GM12801 (cell line): ENCODE measurements at regions not wholly inside any gene's neighbourhood (a gene's known extent, or its start where the extent isn't known, plus 50 kb on each side); places are given as distances from the start of the nearest gene placed in this dataset.

Experiments
- TF ChIP-seq, protein P1 (sequence below): IDR thresholded peaks from one replicate; pipeline ENCODE4 v1.5.1; 2011; ENCODE audit warnings: control low read depth; ENCODE audit not compliant: insufficient read length; ENCODE audit errors: extremely low read depth

DNA sequence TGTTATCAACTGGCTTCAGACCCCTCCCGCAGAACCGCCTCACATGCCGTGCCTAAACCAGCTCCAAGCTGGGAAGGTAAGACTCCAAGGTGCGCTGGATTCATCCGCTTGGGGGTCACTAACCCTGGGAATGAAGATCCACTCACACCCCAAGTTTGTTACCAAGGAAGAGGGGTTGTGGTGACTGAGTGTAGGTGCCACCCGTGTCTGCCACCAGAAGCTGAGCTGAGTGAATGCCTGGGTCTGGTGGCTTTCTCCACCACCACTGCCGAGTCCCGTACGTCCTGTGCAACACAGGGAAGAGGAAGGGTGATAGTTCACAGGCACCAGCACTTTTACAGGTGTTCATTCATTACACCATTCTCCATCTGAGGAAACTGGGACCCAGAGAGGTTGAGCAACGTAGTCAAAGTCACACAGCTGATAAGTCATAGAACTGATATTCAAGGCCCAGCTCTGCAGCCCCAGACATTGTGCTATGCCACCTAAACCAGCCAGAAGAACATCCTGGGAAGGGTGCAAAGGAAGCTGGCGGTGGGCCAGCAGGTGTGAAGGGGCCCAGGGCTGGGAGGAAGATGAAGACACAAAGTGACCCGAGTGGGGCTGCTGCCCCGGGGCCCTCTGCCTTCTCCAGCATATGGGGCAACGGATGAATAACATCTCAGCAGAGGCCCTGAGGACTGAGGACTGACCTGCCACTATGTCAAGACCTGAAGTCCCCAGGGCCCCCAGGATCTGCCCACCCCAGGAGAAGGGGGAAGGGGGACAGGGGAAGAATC, 70.9 kb upstream of the PPP1R26 start:
- TF ChIP-seq, protein P1, sequence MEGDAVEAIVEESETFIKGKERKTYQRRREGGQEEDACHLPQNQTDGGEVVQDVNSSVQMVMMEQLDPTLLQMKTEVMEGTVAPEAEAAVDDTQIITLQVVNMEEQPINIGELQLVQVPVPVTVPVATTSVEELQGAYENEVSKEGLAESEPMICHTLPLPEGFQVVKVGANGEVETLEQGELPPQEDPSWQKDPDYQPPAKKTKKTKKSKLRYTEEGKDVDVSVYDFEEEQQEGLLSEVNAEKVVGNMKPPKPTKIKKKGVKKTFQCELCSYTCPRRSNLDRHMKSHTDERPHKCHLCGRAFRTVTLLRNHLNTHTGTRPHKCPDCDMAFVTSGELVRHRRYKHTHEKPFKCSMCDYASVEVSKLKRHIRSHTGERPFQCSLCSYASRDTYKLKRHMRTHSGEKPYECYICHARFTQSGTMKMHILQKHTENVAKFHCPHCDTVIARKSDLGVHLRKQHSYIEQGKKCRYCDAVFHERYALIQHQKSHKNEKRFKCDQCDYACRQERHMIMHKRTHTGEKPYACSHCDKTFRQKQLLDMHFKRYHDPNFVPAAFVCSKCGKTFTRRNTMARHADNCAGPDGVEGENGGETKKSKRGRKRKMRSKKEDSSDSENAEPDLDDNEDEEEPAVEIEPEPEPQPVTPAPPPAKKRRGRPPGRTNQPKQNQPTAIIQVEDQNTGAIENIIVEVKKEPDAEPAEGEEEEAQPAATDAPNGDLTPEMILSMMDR: no peak

GRCh38 chr9:135409286-135410200, 70.0 kb upstream of the PPP1R26 start:
- TF ChIP-seq, protein P1: no peak

DNA sequence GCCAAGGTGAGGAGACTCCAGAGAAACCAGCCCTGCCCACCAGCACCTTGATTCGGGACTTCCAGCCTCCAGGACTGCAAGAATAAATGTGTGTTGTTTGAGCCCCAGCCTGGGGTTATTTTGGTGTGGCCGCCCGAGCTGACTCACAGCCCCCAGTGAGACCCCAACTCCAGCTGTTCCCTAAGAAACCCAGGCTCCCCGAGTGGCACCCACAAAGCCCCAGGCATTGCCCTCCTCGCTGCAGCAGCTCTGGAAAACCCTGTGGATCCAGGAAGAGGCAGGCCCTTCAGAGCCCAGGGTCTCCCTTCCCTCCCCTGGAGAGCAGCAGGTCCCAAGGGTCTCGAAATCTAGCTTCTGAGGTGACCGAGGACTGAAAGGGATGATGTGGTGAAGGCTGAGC, 69.2 kb upstream of the PPP1R26 start:
- TF ChIP-seq, protein P1: no peak

GRCh38 chr9:135410831-135411473, 68.6 kb upstream of the PPP1R26 start:
- TF ChIP-seq, protein P1: no peak

DNA sequence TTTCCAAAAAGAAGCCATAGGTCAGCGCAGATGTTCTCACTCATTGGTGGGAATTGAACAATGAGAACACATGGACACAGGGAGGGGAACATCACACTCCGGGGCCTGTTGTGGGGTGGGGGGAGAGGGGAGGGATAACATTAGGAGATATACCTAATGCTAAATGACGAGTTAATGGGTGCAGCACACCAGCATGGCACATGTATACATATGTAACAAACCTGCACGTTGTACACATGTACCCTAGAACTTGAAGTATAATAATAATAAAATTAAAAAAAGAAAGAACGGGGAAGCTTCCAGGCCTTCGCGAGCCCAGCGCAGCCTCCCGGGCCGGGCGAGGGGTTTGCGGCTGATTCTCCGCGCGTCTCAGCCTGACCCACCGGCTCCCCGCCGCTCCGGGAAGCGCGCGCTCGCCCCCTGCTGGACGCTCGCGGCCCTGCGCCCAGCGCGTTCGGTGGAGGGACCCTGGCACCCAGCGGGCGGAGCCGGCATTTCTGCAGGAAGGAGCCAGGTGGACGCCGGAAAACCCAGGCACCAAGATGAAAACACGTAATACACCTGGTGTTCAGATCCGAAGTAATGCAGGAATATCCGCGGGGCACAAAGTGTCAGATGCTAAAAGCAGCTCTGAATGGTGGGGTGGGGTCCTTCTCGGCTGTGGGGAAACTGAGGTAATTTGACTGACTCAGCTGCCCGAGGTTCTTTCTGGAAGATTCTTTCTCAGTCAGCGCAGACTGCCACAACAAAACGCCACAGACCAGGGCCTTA, 67.1 kb upstream of the PPP1R26 start:
- TF ChIP-seq, protein P1: peak; percentile 26

GRCh38 chr9:135413086-135413375, 66.6 kb upstream of the PPP1R26 start:
- TF ChIP-seq, protein P1: no peak
